NCI-H2227 (cell line): ENCODE measurements at regions not wholly inside any gene's neighbourhood (a gene's known extent, or its start where the extent isn't known, plus 50 kb on each side); places are given as distances from the start of the nearest gene placed in this dataset.
"Not testable (repeated sequence)": the region's sequence is repeated elsewhere in the genome, so short reads cannot be mapped to it uniquely, and the experiment has no call there.

ENCODE experiments used
- DNase-seq: peaks from one replicate; lab custom pipeline; 2025; ENCODE audit not compliant: unreplicated experiment; lab: John Stamatoyannopoulos, UW

DNA sequence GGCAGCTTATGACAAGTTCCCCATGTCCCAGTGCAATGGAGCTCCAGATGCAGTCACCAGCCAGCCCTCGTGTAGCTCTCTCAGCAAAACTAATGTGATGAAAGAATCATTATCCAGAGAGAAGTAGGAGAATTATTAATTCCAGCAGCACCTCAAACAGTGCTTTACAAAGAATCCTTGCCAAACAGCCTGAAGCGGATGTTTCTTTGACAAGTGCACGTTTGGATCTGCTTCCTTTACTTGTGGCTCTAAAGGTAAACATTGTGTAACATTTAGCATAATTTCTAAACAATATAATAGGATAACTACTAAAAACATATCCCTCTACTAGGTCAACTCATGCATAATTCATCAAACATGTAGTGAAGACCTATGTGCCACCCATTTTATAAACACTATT, 197.0 kb downstream of the FAM181B start:
- DNase-seq = no peak

DNA sequence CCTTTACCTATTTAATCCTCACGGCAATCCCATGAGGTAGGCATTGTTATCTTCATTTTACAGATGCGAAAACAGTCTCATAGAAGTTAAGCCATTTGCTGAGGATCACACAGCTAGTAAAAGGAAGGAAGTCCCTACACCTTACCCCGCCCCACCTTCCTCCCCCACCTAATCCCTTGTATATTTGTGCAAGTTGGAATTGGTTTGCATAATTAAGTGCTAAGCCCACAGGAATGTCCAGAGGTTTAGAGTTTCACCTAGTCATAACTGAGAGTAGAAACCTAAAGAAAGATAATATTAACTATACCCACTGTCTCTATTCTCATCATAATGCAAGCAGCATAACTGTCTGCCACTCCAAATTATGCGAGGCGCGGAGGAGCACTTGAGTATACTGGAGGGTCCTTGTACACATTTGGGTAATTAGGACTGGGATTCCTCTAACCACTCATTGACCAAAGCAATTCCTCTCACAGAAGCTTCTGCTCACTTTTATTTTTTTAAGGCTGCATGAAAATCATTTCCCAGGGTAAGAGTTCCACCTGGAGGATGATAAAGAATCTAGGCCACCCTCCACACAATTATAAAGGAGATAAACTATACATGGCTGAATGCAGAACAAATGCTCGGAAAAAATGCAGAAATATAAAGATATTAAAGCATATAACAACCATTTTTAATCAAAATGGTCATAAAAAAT, 199.9 kb downstream of the FAM181B start:
- DNase-seq = no peak

- no peak for DNase-seq
Observed at GRCh38 chr11:82529936-82530335, 203.7 kb downstream of the FAM181B start.

- DNase-seq = no peak
Observed at GRCh38 chr11:82527081-82527584, 206.5 kb downstream of the FAM181B start.

- DNase-seq = no peak
Observed at GRCh38 chr11:82523141-82523540, 210.5 kb downstream of the FAM181B start.

DNA sequence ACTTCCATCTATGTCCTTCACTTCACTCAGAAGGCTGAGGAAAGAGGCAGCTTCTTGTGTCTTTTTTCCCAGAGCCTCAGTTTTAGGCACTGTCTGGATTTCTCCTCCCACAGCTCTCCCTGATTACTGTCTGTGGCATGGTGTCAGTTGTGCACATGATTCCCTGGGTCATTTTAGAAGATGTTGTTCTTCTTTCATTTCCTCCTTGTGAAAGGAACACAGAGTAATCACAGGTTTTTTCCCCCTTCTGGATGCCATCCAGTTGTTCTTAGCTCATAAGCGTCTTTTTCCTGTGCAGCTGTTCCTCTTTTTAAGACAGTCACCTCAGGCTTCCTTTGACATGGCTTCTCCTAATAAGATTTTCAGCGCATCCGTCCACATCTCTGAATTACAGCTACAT, 212.2 kb downstream of the FAM181B start:
- no peak for DNase-seq

- DNase-seq = no peak
Observed at GRCh38 chr11:82507288-82507687, 226.4 kb downstream of the FAM181B start.

DNA sequence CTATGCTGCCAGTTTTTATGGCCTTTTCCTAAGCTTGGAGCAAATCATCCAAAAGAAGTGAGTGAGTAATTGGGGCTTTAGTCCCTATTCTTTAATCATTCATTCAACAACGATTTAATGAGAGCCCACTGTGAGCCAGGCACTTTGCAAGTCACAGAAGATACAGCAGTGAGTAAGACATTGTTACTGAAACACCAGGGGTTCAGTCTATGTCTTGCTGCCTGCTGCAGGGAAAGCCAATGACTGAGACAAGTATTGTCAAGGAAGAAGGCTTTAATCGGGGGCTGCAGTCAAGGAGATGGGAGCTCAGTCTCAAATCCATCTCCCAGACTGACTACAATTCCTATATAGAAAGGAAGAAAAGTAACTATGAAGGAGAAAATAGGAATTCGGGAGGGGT, 228.3 kb downstream of the FAM181B start:
- DNase-seq = no peak

- not testable (repeated sequence) for DNase-seq
Observed at GRCh38 chr11:82501174-82501573, 232.5 kb downstream of the FAM181B start.

GRCh38 chr11:82494988-82495432, 238.7 kb downstream of the FAM181B start:
- DNase-seq = no peak

DNA sequence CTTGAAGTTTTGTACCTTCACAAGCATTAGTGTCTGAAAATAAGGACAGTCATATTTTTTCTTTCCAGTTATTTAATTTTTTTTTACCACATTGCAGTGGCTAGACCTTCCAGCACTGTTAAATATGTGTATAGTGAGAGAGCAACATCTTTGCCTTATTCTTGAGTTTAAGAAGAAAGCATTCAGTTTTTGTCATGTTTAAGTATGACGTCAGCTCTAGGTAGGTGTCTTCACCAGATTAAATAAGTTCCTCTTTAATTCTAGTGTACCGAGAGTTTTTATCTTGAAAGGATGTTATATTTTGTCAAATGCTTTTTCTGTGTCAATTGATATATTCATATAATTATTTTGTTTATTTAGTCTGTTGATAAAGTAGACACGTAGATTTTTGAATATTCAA, 258.8 kb downstream of the FAM181B start:
- no peak for DNase-seq

DNA sequence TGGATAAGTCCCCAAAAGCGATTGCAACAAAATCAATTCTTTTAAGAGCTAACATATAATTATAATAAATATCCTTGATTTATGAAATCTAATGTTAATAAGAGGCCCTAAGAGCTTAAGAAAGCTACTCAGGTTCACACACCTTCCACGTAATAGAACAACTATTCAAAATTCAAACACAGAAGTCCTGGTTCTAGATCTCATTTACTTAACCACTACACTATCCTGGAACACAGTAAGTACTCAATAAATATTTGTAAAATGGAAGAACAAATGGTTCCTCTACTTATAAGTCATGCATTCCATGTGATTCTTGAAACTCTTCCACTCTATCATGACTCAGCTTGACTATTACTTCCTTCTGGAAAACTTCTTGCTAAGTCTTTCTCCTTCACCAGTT, 268.2 kb downstream of the FAM181B start:
- no peak for DNase-seq

DNA sequence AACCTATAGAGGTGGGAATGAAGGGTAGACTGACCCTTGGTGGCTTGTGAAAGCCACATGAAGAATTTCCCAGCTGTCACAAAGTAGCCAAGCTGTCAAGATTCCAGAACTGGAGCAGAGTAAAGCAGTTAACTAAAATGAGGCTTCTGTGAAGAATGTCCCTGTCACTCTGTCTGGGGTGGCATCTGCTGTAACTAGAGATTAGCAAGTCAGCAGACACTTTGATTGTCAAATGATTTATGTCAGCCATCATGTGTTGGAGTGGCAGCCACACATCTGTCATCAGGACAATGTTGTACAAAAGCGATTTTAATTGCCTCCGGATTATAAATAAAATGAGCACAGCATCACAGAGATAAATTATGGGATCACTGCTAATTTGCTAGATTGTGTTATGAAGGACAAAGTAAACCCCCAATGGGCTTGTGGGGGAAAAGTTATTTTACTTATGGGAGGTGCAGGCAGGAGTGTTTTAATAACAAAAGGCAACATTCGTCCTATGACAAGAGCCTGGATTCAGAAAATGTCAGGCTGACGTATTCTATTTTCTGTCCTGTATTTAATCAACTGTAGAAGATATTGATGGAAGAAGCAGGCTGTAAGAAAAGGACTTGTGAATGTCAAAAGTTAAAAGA, 270.9 kb downstream of the FAM181B start:
- no peak for DNase-seq

DNA sequence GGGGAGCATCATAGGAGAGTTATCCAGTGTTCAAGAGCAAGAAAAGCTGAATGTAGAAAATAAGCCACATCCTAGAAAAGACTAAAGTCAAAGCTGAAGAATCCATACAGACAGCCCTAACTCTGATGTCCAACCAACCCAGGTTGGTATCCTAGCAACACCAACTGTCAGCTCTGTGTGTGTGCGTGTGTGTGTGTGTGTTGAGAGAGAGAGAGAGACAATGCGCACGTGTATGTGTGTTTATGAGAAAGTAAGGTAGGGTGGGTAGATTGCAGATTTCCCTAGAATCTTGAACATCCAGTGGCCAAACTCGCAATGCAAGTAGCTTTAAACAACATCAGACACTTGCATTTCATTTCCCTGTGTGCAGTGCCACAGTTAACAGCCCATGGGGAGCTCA, 274.9 kb downstream of the FAM181B start:
- DNase-seq = no peak

- DNase-seq = no peak
Observed at GRCh38 chr11:82458147-82458546, 275.5 kb downstream of the FAM181B start.

DNA sequence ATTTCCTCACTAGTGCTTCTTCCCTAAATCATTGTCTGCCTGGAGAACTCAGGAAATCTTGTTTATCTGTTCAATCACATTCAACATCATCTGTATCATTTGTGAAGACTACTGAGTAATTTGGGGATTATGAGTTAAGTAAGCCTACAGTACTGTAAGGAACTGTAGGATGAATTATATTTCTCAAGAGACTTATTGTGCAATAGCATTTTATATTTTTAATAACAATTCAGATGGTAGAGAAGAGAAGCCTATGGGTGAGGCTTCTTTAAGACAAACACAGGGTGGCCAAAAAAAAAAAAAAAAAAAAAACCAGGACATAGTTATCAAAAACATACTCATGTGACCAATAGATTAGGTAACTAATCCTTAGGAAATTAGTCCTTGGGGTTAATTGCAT, 282.7 kb downstream of the FAM181B start:
- DNase-seq = no peak

GRCh38 chr11:82406611-82407010, 327.1 kb downstream of the FAM181B start:
- DNase-seq = no peak

DNA sequence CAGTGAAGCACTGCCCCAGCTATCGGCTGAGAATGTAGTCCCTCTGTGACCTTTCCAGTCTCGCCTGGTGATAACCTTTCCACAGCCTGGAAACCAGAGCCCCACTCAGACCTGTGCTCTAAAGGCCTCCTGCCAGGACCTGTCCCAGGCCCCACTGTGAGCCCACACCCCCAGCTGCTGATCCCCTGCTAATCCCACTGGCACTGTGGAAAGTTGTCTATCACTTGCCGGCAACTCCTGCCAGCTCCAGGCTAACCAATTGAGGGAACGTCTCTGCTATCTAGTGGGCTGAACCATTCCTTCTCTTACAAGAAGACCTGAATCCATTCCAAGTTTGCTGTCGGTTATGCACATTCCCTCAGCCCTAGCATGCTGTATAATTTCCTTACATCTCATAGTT, 328.2 kb downstream of the FAM181B start:
- DNase-seq = no peak

- no peak for DNase-seq
Observed at GRCh38 chr11:82404981-82405380, 328.7 kb downstream of the FAM181B start.

GRCh38 chr11:82403640-82404305, 329.9 kb downstream of the FAM181B start:
- DNase-seq = no peak

GRCh38 chr11:82398300-82398815, 335.3 kb downstream of the FAM181B start:
- DNase-seq = no peak

- DNase-seq = not testable (repeated sequence)
Observed at GRCh38 chr11:82396639-82397038, 337.0 kb downstream of the FAM181B start.
